ENCODE measurements at regions not wholly inside any gene's neighbourhood (a gene's known extent, or its start where the extent isn't known, plus 50 kb on each side); places are given as distances from the start of the nearest gene placed in this dataset.

GRCh38 chr10:71052708-71053107 lies 159.7 kb upstream of the UNC5B start:
- H3K9me1 ChIP-seq (ENCODE audit: control insufficient read depth, insufficient read depth, low read length) = no peaks in the 10 kb centered on the region
- 2% methylated on average over 4 of the region's 4 CpGs for WGBS (ENCODE audit: insufficient coverage, low coverage, missing lambda C conversion rate)
- no peak overlapping the region for H2AFZ ChIP-seq (ENCODE audit: low read depth, low read length)
- H3K27ac ChIP-seq (ENCODE audit: extremely low read depth, low read depth, low read length) = no peak overlapping the region
- no peak for TF ChIP-seq ZFX (CRISPR knock-in tag; IDR thresholded peaks at IDR 0.05)
- peak; percentile 84 for TF ChIP-seq RBM25 (IDR thresholded peaks at IDR 0.05; ENCODE audit: low read depth, low read length, severe bottlenecking)
- TF ChIP-seq BCL6 (CRISPR knock-in tag; IDR thresholded peaks at IDR 0.05) = no peak
- H3K9ac ChIP-seq (ENCODE audit: insufficient read depth in 1 of 2, low read depth in 2 of 2, low read length in 2 of 2) = peak overlapping the region in 1 of 2 experiments; percentile 19; a peak in 1 of 4 replicates
- H3K4me2 ChIP-seq (ENCODE audit: insufficient read depth, low read length) = no peak overlapping the region
- no peaks in the 10 kb centered on the region; a peak in 1 of 5 replicates for H3K4me1 ChIP-seq (replicated peaks in 1 of 2; ENCODE audit: control insufficient read depth in 2 of 2, insufficient read depth in 2 of 2, low read length in 2 of 2)
- DNase-seq (ENCODE audit: extremely low read depth in 1 of 4, low spot score in 3 of 4) (no peak), ATAC-seq (peak; percentile 20; the same call in 1 of the 3 replicates), FAIRE-seq (no peak)
- H3K27me3 ChIP-seq (ENCODE audit: control insufficient read depth in 2 of 2, insufficient read depth in 2 of 2, low read length in 2 of 2) = peaks cover 20 to 59% of the 10 kb centered on the region in 2 experiments
- no peaks in the 10 kb centered on the region for H3K9me3 ChIP-seq (replicated peaks; ENCODE audit: control insufficient read depth, insufficient read depth, low read depth, low read length)
- BruUV-seq (replicated peaks) = no TSS peak
- intact Hi-C loops (cut with micrococcal nuclease) (no loop called here), in situ Hi-C loops (cut with MboI) (no loop called here)
- ChIA-PET POLR2A (interaction anchor here (0.8 kb wide), 1 partner anchor 12 kb away, joined by 3 read pairs; no protein-coding TSS in a partner anchor), CTCF (ENCODE audit: low intra/inter-chr PET ratio) (no interaction called here)
- H3K4me3 ChIP-seq = no peak overlapping the region
- no peaks in the 10 kb centered on the region; the same call in 1 of the 2 replicates for H4K20me1 ChIP-seq (replicated peaks; ENCODE audit: control insufficient read depth, insufficient read depth, low read length)
- H3K36me3 ChIP-seq (ENCODE audit: control insufficient read depth, insufficient read depth, low read length) = no peaks in the 10 kb centered on the region
- H3K79me2 ChIP-seq (ENCODE audit: control insufficient read depth, insufficient read depth, low read length) = no peaks in the 10 kb centered on the region

- WGBS (ENCODE audit: insufficient coverage, low coverage, missing lambda C conversion rate) = 2% methylated on average over 10 of the region's 10 CpGs
- Histone ChIP-seq H3K4me1 (replicated peaks in 1 of 2; ENCODE audit: control insufficient read depth in 2 of 2, insufficient read depth in 2 of 2, low read length in 2 of 2) (no peaks in the 10 kb centered on the region; a peak in 1 of 5 replicates), H3K4me2 (ENCODE audit: insufficient read depth, low read length) (no peak overlapping the region), H3K9me3 (replicated peaks; ENCODE audit: control insufficient read depth, insufficient read depth, low read depth, low read length) (no peaks in the 10 kb centered on the region), H2AFZ (ENCODE audit: low read depth, low read length) (no peak overlapping the region), H3K4me3 (no peak overlapping the region), H3K27ac (ENCODE audit: extremely low read depth, low read depth, low read length) (no peak overlapping the region), H3K79me2 (ENCODE audit: control insufficient read depth, insufficient read depth, low read length) (no peaks in the 10 kb centered on the region), H3K9ac (ENCODE audit: insufficient read depth in 1 of 2, low read depth in 2 of 2, low read length in 2 of 2) (peak overlapping the region in 1 of 2 experiments; percentile 22; a peak in 1 of 4 replicates), H3K27me3 (ENCODE audit: control insufficient read depth in 2 of 2, insufficient read depth in 2 of 2, low read length in 2 of 2) (peaks cover 25 to 56% of the 10 kb centered on the region in 2 experiments), H4K20me1 (replicated peaks; ENCODE audit: control insufficient read depth, insufficient read depth, low read length) (no peaks in the 10 kb centered on the region; the same call in 1 of the 2 replicates), H3K36me3 (ENCODE audit: control insufficient read depth, insufficient read depth, low read length) (no peaks in the 10 kb centered on the region), H3K9me1 (ENCODE audit: control insufficient read depth, insufficient read depth, low read length) (no peaks in the 10 kb centered on the region)
- TF ChIP-seq CBFA2T2 (conservative IDR thresholded peaks at IDR 0.05) = peak; percentile 25; the same call in 1 of the 2 replicates
- peak; percentile 56 for TF ChIP-seq CBFA2T3 (IDR thresholded peaks at IDR 0.05)
- no peak for TF ChIP-seq NR1H2 (CRISPR knock-in tag; IDR thresholded peaks at IDR 0.05)
- TF ChIP-seq CBX3 (IDR thresholded peaks at IDR 0.05; ENCODE audit: borderline replicate concordance in 1 of 2, low read length in 2 of 2) = no peak
- TF ChIP-seq TRIM24 (IDR thresholded peaks at IDR 0.05) = no peak
- no peak for TF ChIP-seq DLX4 (CRISPR knock-in tag; IDR thresholded peaks at IDR 0.05)
- FAIRE-seq (no peak), ATAC-seq (peak; percentile 23; the same call in 2 of the 3 replicates), DNase-seq (ENCODE audit: extremely low read depth in 1 of 4, low spot score in 3 of 4) (no peak)
- no TSS peak for BruUV-seq (replicated peaks)
- CTCF ChIA-PET (ENCODE audit: low intra/inter-chr PET ratio) = no interaction called here
- POLR2A ChIA-PET = interaction anchor here (0.8 kb wide), 1 partner anchor 13 kb away, joined by 3 read pairs; no protein-coding TSS in a partner anchor
- intact Hi-C loops (cut with micrococcal nuclease) = no loop called here
- in situ Hi-C loops (cut with MboI) = no loop called here
Observed at GRCh38 chr10:71053169-71053895, 159.0 kb upstream of the UNC5B start.

All from K562 (cell line).